ENCODE measurements at regions not wholly inside any gene's neighbourhood (a gene's known extent, or its start where the extent isn't known, plus 50 kb on each side); places are given as distances from the start of the nearest gene placed in this dataset.
"Not testable (repeated sequence)": the region's sequence is repeated elsewhere in the genome, so short reads cannot be mapped to it uniquely, and the experiment has no call there.

DNA sequence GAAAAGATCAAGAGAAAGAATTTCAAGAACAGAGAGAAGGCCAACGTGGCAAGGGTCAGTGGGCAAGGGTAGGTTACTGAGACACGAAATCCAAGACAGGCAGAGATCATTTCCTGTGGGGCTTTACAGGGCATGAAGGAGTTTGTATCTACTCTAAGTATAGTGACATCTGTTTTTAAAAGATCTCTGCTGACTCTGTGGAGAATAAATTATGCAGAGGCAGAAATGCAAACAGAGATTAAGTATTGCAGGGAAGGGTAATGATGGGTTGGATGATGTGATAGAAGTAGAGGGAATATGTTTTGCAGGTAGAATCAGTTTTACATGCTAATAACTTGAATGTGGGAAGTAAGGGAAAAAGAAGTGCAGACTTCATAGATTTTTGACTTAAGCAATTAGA, 243.5 kb downstream of the FRK start:
- intact Hi-C loops (cut with DNase I) = no loop called here
- DNase-seq = no peak
- no peak for ATAC-seq

DNA sequence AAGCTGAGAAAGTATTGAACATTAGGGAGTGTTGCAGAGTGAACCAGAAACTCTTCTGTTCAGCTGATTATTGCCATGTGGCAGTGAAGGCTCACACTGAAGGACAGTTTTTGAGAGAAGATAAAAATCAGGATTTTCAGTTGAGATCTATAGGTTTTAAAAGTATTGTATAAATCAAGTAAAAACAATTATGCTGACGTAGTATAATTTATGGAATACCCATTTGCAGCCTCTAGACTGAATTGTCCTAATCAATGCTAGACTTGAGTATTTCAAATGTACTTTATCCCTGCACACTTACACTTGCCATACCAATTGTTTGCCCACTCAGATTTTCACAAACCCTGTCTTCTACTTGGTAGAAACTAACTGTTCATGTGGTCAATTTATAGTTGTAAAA, 245.8 kb downstream of the FRK start:
- intact Hi-C loops (cut with DNase I) = no loop called here
- no peak for DNase-seq
- ATAC-seq = no peak

DNA sequence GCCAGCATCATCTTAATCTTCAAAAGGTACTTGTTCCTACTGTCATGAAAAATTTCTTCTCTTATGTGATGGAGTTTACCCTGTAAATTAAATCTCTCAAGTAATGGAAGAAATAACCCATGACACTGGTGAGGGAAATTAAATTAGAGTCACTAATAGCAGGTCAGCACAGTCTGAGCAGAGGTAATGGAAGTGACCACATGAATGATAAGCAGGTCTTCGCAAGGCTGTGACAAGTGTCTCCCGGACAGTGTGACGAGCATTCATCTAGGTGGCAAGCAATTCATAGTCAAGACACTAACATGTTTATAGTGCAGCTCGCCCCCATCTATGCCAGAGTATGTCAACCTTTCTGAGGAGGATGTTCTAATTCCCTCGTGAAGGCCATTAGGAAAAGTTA, 249.2 kb downstream of the FRK start:
- ATAC-seq = no peak
- no peak for DNase-seq
- intact Hi-C loops (cut with DNase I) = no loop called here

DNA sequence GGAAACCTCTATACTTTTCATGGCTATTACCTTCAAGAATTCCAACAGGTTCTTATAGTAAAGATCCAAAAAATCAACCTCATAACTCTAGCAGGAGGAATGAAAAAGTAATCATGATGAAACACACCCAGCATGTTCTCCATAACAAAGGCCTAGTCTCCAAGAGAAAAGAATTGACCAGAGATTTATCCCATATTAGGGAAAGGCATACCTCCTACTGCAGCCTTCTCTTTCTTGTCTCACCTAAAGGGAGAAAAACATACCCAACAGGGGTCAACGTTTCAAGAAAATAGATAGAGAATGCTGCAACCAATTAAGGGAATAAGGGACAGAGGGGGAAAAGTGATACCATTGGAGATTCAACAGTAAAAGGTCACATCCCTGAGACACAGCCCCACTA, 262.5 kb downstream of the FRK start:
- intact Hi-C loops (cut with DNase I) = no loop called here
- ATAC-seq = no peak

DNA sequence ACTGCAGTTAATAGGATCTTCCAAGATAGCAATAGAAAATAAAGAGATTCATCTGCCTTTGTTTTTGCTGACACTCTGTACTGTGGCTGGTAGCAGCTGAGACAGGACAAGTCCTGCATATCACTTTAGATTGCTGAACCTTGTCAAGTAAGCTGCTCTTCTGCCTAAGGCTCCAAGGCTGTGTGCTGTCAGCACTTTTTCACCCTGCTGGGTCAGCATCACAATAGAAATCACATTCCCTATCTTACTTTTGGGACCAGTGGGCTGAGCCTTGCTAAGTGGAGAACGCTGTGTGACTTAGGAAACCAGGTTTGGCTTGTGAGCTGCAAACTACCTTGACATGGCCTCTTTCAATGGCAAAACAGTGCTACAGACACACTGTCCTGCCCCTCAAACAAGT, 263.9 kb downstream of the FRK start:
- ATAC-seq (no peak), DNase-seq (no peak)
- intact Hi-C loops (cut with DNase I) = no loop called here

More for the DNA sequence above, 262.5 kb downstream of the FRK start:
- DNase-seq = no peak

DNA sequence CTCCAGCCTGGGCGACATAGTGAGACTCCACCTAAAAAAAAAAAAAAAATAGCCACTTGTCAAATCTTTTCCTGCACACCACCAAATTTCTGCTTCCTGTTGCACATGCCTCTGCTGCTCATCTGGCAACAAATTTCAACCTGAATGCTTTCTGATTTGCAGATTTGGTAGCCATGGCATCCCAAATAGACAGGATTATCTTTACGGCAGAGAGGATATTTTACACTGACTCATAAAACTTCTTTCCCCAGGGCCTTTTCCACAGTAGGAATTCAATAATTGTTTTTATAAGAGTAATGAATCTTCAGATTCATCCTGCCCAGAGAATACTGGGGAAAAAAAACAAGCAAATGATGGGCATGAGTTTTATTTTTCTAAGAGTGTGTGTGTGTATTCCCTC, 264.6 kb downstream of the FRK start:
- ATAC-seq (no peak), DNase-seq (no peak)
- intact Hi-C loops (cut with DNase I) = no loop called here

DNA sequence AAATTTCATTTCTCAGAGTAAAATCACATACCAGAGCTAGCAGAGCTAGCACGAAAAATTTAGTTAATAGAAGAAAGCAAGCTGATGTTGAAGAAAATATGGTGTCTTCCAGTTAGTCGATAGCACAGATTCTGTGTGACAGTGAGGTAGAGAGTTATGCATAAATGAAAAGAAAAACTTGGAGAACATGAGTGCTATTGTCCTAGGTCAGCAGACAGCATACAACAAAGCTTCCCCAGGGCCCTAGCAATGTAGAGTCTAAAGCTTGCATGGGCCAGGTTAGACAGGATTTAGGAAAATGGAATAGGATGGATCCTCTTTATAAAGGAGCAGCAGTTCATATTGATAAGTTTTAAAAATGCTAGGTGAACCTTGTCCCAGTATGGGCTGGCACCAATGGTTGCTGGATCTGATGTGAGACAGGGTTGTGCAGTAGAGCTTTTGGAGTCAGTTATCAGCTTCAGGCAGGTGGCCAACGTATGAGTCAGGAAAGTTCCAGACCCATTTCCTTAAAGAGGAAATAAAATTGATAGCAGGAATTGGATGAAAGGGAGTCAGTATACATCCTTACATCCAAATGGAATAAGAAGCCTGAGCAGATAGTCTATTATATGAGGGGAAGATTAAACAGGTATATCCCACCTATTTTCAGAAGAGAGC, 277.2 kb downstream of the FRK start:
- DNase-seq = peak; percentile 71
- intact Hi-C loops (cut with DNase I) = no loop called here
- peak in 1 of 2 donors; percentile 78 for ATAC-seq

DNA sequence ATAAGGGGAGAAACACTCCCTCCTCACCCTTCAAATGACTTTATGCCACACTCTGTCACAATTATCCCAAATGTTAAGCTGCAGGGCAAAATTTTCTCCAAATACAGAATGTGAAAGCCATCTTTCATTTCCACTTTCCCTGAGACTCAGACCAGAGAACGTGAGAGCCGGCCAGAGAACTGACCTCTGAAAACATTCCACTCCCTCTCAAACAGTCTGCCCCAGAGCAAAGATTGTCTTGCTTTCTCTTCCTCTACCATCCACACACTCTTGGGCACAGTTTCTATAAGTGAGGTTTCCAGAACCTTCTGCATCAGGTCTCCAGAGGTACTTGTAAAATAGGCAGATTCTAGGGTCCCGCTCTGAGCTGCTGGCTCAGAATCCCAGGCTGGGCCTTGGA, 278.1 kb downstream of the FRK start:
- DNase-seq (no peak), ATAC-seq (no peak)
- intact Hi-C loops (cut with DNase I) = no loop called here

DNA sequence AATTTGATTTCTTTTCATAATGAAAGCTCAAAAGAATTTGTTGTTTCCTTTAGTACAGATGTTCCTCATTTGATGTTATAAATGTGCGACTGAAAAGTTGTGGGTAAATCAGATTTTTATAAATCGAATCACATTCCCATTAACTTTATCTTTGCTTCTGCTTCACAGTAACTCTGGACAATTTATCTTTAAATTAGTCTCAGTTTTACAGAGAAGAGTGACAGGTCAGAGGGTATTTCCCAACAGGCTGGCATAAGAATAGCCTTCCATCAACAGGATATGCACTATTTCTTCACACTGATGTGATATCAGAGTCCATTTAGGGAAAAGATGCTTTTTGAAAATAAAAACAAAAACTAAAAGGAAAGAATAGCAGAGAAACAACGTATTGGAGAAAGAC, 286.9 kb downstream of the FRK start:
- DNase-seq = no peak
- intact Hi-C loops (cut with DNase I) = no loop called here
- no peak for ATAC-seq

DNA sequence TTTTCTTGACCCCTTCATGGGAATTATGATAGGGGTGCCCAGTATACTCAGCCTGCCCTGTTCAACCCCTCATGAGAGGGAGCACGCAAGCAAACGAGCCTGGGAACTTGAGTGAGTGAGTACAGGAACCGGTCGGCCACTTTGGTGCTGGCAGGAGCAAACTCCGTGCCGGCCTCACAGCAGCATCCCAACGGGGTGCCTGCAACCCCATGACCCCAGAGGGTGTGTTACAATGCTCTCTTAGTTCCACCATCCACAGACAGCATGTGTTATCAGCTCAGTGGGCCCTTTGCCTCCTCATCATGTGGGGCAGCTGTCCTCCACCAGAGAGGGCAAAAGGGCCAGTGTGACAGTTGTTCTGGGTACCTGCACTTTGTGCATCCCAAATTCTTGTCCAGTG, 289.8 kb downstream of the FRK start:
- intact Hi-C loops (cut with DNase I) = no loop called here
- ATAC-seq (no peak), DNase-seq (no peak)

DNA sequence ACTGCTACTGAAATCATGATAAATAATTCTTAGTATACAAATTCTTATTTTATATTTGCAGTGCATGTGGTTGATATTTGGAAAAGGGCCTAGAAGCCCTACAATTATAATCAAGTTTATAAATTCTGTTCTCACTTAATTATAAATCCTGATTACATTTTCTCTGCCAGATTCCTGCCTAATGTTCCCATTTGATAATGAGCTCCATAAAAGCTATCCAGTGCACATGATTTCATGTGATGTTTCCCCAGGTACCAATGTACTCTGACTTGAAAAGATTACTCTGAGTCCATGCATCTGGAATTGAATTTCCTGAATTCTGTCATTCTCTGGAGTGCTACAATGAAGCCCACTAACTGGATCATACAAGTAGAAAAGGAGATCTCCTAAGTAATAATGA, 292.2 kb downstream of the FRK start:
- intact Hi-C loops (cut with DNase I) = no loop called here
- no peak for DNase-seq
- ATAC-seq = no peak

DNA sequence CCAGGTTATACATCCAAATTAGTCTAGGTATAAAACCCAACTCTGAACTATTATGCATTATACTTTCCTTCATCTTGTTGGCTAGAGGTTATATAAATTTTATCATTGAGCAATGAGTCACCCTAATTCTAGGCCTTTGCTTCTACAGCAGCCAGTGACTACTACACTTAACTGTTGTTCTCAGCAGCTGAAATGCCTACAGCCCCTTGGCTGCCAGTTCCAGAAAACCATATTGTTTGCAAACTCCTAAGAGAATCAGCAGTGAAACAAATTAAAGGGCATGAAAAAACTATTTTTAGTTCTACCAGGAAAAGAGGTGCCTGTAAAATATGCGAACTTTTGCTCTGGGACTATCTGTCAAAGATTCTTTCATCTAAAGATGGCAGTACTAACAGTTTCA, 292.8 kb downstream of the FRK start:
- DNase-seq = no peak
- intact Hi-C loops (cut with DNase I) = no loop called here
- ATAC-seq = no peak

DNA sequence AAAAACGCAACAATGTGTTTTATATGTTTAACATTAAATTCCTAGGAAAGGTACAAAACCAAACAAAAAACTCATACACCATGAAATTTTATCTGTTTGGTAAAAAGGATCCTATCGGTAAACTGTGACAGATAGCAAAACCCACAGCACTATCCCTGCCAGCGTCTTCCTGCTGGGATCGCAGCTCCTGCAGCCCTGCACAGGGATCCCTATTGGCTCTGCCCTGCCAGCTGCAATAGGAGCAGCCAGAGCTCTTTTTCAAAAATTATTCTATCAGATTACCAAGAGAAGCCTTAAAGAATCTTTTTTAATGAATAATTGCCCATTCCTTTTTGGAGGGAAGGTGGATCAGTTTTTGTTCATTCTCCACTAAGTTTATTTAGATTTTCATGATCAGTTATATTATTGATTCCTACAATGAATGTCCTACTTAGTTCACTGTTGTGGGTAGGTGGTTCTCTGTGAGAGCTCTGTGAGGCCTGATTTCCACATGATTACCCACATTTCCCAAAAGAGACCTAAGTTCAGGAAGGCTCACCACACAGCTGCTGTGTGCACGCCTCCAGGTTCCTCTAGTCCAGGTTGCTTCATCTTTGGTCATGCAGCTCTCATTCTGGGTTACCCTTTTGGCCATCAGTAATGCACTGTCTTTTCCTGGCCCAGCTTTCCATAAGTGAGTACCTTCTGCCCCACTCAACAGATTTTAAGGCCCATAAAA, 293.8 kb downstream of the FRK start:
- DNase-seq (no peak), ATAC-seq (no peak)
- intact Hi-C loops (cut with DNase I) = no loop called here

DNA sequence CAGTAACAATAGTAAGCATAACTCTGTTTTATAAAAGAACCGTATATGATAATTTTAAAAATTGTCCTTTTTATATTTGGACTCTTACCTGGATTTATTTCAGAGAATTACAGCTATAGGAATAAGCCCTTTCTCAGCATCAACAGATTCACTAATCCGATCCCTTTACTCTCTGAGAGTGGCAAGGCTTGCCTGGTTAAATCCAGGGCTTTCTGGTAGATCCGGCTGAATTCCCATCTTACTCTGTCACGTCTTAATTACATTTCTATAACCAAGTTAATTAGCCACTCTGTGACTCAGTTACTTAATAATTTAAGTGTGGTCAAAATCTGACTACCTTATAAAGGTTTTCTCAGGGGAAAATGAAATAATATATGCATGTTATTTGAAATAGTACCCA, 294.7 kb downstream of the FRK start:
- no peak for DNase-seq
- intact Hi-C loops (cut with DNase I) = no loop called here

DNA sequence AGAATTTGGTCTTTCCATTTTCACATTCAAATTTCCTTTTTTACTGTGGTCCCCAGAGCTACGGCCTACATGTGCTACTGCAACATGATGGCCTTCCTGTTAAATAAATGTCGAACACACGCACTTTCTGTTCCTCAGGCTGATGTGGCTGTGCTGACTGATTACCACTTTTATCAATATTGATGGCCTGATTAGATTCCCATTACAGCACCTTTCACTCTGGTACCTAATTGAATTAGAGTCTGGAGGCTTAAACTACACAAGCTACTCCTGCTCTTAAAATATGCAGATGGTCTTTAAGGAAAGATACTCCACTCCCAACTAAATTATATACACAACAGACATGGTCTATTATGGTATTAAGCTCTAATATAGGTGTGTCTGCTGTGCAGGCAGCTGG, 301.6 kb downstream of the FRK start:
- no peak for ATAC-seq
- DNase-seq = no peak
- intact Hi-C loops (cut with DNase I) = no loop called here

More for the DNA sequence above, 294.7 kb downstream of the FRK start:
- ATAC-seq = no peak

DNA sequence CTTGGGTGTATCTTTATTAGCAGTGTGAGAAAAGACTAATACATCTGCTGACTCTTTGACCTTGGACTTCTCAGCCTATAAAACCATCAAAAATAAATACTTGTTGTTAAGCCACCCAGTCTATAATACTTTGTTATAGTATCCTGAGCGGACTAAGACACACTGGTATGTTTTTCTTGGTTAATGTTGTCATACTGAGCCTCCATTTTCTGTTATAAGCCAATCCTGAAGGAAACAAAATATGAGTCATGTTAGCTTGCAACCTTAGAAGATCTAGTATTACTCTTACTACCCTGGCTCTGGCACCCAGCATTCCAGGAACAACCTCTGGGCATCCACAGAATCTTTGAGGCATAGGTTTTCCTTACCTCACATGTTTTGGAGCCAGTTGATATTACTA, 307.2 kb downstream of the FRK start:
- ATAC-seq = no peak

DNA sequence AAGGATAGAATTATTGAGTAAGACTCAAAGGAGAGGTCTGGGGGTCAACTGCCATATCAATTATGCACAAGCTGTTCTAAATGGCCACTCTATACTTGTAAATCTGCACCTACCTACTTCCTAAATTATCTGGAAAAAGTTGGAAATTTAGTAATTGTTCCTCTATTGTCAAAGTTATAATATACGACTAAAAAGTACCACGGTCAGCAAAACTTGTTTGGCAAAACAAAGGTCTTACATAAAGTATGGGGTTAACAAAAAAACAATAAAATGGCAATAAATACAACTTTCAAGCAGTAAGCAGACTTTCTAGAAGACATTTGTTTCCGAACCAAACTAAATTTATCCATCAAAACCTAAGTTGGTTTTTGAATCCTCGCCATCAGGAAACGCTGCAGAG, 309.7 kb downstream of the FRK start:
- intact Hi-C loops (cut with DNase I) = no loop called here
- ATAC-seq = no peak
- no peak for DNase-seq

More for the DNA sequence above, 307.2 kb downstream of the FRK start:
- intact Hi-C loops (cut with DNase I) = no loop called here
- no peak for DNase-seq

DNA sequence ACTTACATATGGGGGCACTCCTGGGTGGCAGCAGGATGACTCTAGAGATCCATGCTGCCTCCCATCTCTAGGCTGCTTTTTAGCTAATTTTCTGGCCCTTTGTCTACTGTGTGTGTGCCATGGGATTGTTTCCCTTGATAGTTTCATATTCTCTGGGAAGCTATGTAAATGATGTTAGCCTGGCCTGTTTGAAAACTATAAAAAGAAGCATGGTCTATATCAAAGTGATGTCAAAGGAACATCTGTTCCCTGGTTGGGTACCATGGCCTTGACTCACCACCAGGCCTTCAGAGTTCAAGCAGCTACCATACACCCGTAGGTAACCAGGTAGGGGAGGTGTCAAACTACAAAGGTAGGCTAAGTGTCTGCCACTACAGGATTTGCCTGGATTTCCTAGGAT, 310.4 kb downstream of the FRK start:
- intact Hi-C loops (cut with DNase I) = no loop called here
- no peak for DNase-seq
- no peak for ATAC-seq

DNA sequence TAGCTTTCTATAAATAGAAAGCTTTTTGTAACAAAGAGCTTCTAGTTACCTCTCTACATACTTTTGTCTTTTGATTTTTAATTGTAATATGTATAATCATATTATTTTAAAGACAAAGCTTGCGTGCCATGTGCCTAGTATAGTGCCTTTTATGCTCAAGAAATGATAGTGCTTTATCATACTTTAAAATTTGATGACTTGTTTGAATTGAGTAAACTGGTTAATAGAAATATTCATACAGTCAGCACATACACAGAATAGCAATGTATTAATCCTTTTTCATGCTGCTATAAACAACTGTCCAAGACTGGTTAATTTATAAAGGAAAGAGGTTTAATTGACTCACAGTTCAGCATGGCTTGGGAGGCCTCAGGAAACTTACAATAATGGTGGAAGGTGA, 313.0 kb downstream of the FRK start:
- ATAC-seq (no peak), DNase-seq (no peak)
- intact Hi-C loops (cut with DNase I) = no loop called here

DNA sequence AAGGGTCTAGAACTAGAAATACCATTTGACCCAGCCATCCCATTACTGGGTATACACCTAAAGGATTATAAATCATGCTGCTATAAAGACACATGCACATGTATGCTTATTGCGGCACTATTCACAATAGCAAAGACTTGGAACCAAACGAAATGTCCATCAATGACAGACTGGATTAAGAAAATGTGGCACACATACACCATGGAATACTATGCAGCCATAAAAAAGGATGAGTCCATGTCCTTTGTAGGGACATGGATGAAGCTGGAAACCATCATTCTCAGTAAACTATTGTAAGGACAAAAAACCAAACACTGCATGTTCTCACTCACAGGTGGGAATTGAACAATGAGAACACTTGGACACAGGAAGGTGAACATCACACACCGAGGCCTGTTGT, 314.1 kb downstream of the FRK start:
- intact Hi-C loops (cut with DNase I); DNase-seq; ATAC-seq: not testable (repeated sequence)

DNA sequence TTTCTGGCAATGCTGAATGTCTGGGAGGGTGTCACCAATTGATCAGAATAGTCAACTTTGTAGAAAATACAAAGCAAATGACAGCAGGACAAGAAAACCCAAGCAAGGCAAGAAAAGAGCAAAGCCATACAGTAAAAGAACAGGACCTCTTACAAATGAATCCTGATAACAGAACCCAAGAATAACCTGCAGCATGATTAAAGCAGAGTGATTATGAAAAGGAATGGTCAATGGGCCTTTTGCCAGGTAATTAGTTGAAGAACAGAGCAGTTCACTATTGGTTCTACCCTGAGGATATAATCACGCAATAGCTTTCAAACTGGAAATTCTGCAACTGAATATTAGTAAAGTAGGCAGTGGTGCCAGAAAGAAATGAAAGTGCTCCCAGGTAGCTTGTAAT, 319.8 kb downstream of the FRK start:
- DNase-seq (no peak), ATAC-seq (no peak)
- intact Hi-C loops (cut with DNase I) = no loop called here

Data from left cardiac atrium (tissue), 4 donors.